CD4-positive, alpha-beta T cell treated with Interleukin-6 at 100 ng/mL for 8 hours (primary cell): ENCODE measurements at regions not wholly inside any gene's neighbourhood (a gene's known extent, or its start where the extent isn't known, plus 50 kb on each side); places are given as distances from the start of the nearest gene placed in this dataset.

Experiments
- DNase-seq: peaks from one replicate; pipeline ENCODE4 v3.0.0-alpha.2; 2020; ENCODE audit warnings: mixed read lengths, low spot score

GRCh38 chr3:5618170-5618569, 430.7 kb downstream of the EDEM1 start:
- DNase-seq, result no peak

GRCh38 chr3:5630406-5630805, 442.9 kb downstream of the EDEM1 start:
- DNase-seq, result no peak

DNA sequence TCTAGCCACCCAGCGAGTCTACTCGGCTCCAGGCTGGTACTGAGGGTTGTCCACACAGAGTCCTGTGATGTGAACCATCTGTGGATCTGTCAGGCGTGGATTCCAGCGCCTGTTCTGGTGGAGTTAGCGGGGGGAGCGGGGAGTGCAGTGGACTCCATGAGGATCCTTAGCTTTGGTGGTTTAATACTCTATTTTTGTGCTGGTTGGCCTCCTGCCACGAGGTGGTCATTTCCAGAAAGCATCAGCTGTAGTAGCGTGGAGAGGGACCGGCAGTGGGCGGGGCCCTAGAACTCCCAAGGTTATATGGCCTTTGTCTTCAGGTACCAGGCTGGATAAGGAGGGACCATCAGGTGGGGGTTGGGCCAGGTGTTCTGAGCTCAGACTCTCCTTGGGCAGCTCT, 446.5 kb downstream of the EDEM1 start:
- DNase-seq, result no peak

GRCh38 chr3:5634411-5634810, 446.9 kb downstream of the EDEM1 start:
- DNase-seq, result no peak

- no peak for DNase-seq
These were observed 448.2 kb downstream of the EDEM1 start for GRCh38 chr3:5635746-5636145.

GRCh38 chr3:5638550-5638949, 451.0 kb downstream of the EDEM1 start:
- DNase-seq, result no peak

- DNase-seq, result no peak
These were observed 457.5 kb downstream of the EDEM1 start for GRCh38 chr3:5644773-5645670.

- DNase-seq, result no peak
These were observed 458.3 kb downstream of the EDEM1 start for GRCh38 chr3:5645692-5646410.

- no peak for DNase-seq
These were observed 462.8 kb downstream of the EDEM1 start for GRCh38 chr3:5650303-5650702.

- no peak for DNase-seq
These were observed 463.8 kb downstream of the EDEM1 start for GRCh38 chr3:5651351-5651750.

- DNase-seq, result no peak
These were observed 466.1 kb downstream of the EDEM1 start for GRCh38 chr3:5653426-5654143.

GRCh38 chr3:5657106-5657505, 469.6 kb downstream of the EDEM1 start:
- DNase-seq, result no peak

- DNase-seq, result no peak
These were observed 476.1 kb downstream of the EDEM1 start for GRCh38 chr3:5663601-5664000.

DNA sequence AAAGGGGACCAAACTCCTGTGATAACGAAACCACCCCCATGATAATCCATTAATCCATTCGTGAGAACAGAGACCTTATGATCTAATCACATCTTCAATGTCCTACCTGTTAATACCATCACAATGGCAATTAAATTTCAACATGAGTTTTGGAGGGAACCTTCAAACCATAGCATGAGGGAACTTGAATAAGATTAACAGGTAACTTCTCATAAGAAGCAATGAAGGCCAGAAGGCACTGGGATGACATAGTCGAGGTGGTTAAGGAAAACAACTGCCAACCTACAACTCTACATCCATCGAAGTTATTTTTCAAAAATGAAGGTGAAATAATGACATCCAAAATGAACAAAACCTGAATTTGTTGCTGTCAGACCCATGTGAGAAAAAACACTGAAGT, 478.9 kb downstream of the EDEM1 start:
- no peak for DNase-seq

- DNase-seq, result no peak
These were observed 486.0 kb downstream of the EDEM1 start for GRCh38 chr3:5673521-5673920.

DNA sequence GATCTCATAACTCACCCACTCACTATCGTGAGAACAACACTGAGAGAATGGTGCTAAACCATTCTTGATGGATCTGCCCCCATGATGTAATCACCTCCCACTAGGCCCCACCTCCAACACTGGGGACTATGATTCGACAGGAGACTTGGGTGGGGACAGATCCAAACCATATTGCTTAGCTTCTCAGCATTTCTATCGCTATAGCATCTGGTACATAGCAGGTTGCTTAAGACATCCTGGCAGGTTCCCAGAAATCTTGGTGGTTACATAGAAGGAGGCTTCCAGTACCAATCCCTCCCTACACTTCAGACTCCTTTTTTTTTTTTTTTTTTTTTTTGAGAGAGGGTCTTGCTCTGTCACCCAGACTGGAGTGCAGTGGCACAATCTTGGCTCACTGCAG, 487.8 kb downstream of the EDEM1 start:
- no peak for DNase-seq

DNA sequence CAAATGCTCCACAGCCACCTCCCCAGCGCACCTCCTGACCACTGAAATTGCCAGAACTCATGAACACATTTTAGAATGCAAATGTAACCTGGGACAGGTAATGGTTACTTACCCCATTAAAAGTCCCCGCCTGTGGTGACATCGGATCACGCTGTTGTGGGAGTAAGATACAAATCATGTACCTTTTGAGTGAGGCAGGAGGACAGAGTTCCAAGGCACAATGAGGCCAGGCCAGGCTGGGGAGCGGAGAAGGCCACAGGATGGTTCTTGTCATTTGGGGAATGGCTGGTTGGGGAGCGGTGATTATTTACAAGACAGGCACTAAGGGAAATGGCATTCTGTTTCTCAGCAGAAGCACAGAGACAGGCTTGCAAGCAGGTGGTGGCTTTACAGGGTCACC, 490.0 kb downstream of the EDEM1 start:
- DNase-seq, result no peak

DNA sequence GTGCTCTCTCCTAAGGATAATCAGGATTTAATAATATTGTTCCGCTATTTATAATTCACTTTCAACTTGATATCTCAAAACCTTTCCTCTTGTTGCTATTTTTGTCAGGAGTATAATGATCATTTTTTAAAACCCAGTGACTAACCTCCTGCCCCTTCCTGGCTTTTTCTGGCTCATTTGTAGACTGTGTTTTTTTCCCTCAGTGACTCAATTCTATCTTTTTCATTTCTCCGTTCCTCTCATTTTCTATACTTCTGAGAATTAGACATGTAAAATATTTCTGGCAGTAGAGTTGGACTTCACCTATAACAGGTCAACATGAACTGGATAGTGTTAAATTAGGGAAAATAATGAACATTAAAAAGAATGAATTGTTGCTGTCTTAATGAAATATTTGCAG, 490.7 kb downstream of the EDEM1 start:
- no peak for DNase-seq

- DNase-seq, result no peak
These were observed 491.3 kb downstream of the EDEM1 start for GRCh38 chr3:5678844-5679243.

DNA sequence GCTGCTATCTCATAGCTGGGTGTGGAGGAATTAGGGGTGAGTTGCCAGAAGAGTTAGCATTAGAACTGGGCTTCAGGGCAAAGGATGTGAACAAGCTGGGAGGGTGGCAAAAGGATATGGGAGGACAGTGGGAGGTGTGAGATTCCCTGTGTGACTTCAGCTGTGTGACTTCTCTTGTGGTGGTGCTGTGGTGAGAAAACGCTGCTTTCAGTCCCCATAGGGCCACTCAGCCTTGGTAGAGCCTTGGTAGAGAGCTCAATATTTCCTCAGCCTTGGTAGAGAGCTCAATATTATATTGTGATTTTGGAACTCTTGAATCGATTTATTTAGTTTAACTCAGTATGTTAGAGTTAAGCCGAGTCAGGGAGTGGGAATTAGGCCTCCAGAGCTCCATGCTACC, 499.7 kb downstream of the EDEM1 start:
- no peak for DNase-seq

DNA sequence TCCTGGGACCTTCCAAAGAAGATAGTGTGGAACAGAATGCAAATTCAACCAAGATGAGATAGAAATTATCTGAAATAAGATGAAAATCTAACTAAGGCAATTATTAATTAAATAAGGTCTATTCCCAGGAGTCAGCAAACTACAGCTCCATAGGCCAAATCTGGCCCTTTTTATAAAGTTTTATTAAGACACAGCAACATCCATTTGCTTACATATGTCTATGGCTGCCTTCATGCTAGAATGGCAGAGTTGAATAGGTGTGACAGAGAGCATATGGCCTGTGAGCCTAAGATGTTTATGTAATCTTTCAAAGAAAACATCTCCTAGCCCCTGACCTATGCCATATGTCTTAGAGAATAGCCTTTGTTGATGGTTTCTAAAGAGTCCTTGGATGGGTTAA, 503.0 kb downstream of the EDEM1 start:
- no peak for DNase-seq

DNA sequence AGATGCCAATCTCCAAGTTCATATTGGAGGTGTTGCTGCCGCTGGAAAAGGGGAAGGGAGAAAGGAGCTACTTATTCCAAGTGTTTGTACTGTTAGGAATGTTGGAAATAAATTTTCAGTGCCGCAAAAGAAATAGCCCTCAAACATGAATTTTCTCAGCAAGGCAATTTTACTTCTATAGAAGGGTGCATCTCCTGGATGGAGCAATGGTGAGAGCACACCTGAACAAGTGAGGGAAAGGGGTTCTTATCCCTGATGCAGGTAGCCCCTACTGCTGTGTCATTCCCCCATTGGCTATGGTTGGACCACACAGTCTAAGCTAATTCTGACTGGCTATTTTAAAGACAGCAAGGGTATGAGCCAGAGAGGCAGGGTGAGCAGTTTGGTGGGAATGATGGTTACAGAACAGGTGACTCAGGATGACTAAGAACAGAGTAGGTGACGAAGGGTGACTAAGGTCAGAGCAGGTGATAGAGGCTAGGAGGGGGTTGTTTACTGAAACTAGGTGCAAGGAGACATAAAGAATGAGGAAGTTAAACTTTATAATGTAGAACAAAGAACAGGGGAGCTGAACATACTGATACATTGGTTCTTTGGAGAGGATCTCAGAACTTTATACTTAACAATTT, 503.5 kb downstream of the EDEM1 start:
- DNase-seq, result no peak
